ENCODE measurements at regions not wholly inside any gene's neighbourhood (a gene's known extent, or its start where the extent isn't known, plus 50 kb on each side); places are given as distances from the start of the nearest gene placed in this dataset.

GRCh38 chr18:55856229-55856628 is 268.2 kb upstream of the TCF4 start:
- no peak for TF ChIP-seq TAF1 (IDR thresholded peaks at IDR 0.05; ENCODE audit: low read depth, low read length)
- no peak for TF ChIP-seq POLR2A (IDR thresholded peaks at IDR 0.05; ENCODE audit: low read depth, low read length)
- no peak for TF ChIP-seq SPI1 (IDR thresholded peaks at IDR 0.05; ENCODE audit: low read depth, low read length)

All from GM12891 (cell line).